Endothelial cell (in vitro differentiated cells): ENCODE measurements at regions not wholly inside any gene's neighbourhood (a gene's known extent, or its start where the extent isn't known, plus 50 kb on each side); places are given as distances from the start of the nearest gene placed in this dataset.

ENCODE experiments used
- DNase-seq: peaks from one replicate; pipeline ENCODE4 v3.0.0; 2021; ENCODE audit warnings: low spot score
- H3K27ac Mint-ChIP-seq: one replicate; pipeline ENCODE4 v1.8.0; 2021; ENCODE audit warnings: mixed read lengths, inconsistent platforms; ENCODE audit not compliant: unreplicated experiment
- H3K27me3 Mint-ChIP-seq: one replicate; pipeline ENCODE4 v1.8.0; 2021; ENCODE audit warnings: mild to moderate bottlenecking, moderate library complexity, mixed read lengths, inconsistent platforms; ENCODE audit not compliant: unreplicated experiment
- H3K36me3 Mint-ChIP-seq: one replicate; pipeline ENCODE4 v1.8.0; 2021; ENCODE audit warnings: mild to moderate bottlenecking, low read depth, mixed read lengths, inconsistent platforms; ENCODE audit not compliant: unreplicated experiment
- H3K4me1 Mint-ChIP-seq: one replicate; pipeline ENCODE4 v1.8.0; 2021; ENCODE audit warnings: mild to moderate bottlenecking, mixed read lengths, inconsistent platforms; ENCODE audit not compliant: unreplicated experiment
- H3K4me3 Mint-ChIP-seq: one replicate; pipeline ENCODE4 v1.8.0; 2021; ENCODE audit warnings: mild to moderate bottlenecking, mixed read lengths, inconsistent platforms; ENCODE audit not compliant: unreplicated experiment
- H3K9me3 Mint-ChIP-seq: one replicate; pipeline ENCODE4 v1.8.0; 2021; ENCODE audit warnings: mixed read lengths, inconsistent platforms; ENCODE audit not compliant: unreplicated experiment
- TF ChIP-seq, protein P1 (sequence below): fragments of 200-600 bp; sonication (generic); IDR thresholded peaks from one replicate; pipeline ENCODE4 v1.5.0; 2021; ENCODE audit warnings: antibody characterized with exemption; ENCODE audit not compliant: unreplicated experiment

DNA sequence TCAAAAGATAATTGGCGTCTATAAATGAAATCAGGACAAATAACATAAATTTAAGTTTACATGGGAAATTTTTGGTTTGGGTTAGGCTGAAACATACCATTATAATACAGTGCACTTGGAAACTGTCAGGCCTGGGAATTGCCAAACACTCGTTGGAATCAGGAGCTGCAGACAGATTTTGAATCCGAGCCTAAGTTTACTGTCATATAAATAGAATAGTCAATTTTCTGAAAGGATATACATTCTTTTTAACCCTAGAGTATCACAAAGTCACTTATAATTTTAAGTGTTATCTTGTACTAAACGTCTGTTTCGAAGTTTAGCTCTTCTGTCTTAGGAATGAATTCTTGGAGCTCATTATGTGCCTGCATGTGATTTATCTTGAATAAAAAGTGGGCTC is 234.1 kb downstream of the VEGFC start:
- TF ChIP-seq, protein P1, sequence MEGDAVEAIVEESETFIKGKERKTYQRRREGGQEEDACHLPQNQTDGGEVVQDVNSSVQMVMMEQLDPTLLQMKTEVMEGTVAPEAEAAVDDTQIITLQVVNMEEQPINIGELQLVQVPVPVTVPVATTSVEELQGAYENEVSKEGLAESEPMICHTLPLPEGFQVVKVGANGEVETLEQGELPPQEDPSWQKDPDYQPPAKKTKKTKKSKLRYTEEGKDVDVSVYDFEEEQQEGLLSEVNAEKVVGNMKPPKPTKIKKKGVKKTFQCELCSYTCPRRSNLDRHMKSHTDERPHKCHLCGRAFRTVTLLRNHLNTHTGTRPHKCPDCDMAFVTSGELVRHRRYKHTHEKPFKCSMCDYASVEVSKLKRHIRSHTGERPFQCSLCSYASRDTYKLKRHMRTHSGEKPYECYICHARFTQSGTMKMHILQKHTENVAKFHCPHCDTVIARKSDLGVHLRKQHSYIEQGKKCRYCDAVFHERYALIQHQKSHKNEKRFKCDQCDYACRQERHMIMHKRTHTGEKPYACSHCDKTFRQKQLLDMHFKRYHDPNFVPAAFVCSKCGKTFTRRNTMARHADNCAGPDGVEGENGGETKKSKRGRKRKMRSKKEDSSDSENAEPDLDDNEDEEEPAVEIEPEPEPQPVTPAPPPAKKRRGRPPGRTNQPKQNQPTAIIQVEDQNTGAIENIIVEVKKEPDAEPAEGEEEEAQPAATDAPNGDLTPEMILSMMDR: no peak
- no peak for DNase-seq
- H3K4me3 Mint-ChIP-seq: no peak overlapping the region
- no peaks in the 10 kb centered on the region for H3K4me1 Mint-ChIP-seq
- H3K27me3 Mint-ChIP-seq: no peaks in the 10 kb centered on the region
- no peak overlapping the region for H3K27ac Mint-ChIP-seq
- no peaks in the 10 kb centered on the region for H3K9me3 Mint-ChIP-seq
- no peaks in the 10 kb centered on the region for H3K36me3 Mint-ChIP-seq

DNA sequence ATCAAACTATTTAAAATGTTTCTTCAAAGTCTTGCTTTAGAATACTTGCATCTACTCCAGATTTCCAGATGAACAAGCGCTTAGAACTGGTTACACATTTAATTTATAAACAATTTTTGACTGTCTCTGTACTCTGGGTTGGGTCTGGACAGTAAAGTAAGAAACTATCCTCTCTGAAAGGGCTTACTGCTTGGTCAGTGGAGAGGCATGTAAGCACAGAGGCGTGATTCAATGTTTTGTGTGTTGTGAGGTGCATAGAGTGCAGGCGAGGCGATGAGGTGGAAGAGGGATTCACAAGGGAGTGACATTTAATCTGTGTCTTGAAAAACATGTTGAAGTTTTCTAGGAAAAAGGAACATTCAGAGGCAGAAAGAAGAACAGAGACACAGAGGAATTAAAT is 231.4 kb downstream of the VEGFC start:
- Mint-ChIP-seq H3K4me3 (no peak overlapping the region), H3K36me3 (no peaks in the 10 kb centered on the region), H3K9me3 (no peaks in the 10 kb centered on the region), H3K27me3 (no peaks in the 10 kb centered on the region), H3K4me1 (no peaks in the 10 kb centered on the region), H3K27ac (no peak overlapping the region)
- TF ChIP-seq, protein P1: no peak
- no peak for DNase-seq

DNA sequence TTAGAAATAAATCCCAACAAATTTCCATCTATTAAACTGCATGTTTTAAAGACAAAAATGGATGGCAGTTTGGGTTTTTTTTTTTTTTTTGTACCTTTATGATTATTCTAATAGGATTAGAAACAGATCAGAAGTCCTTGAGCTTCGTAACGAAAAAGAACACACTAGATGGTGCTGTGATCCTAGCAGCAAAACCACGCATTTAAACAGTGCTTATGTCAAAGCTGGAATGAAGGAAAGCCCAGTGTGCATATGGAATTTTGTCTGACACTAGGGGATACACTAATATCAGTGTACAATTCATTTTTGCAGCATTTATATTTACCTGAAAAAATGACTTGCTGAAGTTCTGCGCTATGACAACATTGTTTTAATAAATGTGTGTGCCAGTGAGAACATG is 229.1 kb downstream of the VEGFC start:
- DNase-seq: no peak
- TF ChIP-seq, protein P1: no peak
- H3K9me3 Mint-ChIP-seq: no peaks in the 10 kb centered on the region
- H3K4me3 Mint-ChIP-seq: no peak overlapping the region
- H3K36me3 Mint-ChIP-seq: no peaks in the 10 kb centered on the region
- H3K27ac Mint-ChIP-seq: no peak overlapping the region
- no peaks in the 10 kb centered on the region for H3K27me3 Mint-ChIP-seq
- H3K4me1 Mint-ChIP-seq: no peaks in the 10 kb centered on the region

DNA sequence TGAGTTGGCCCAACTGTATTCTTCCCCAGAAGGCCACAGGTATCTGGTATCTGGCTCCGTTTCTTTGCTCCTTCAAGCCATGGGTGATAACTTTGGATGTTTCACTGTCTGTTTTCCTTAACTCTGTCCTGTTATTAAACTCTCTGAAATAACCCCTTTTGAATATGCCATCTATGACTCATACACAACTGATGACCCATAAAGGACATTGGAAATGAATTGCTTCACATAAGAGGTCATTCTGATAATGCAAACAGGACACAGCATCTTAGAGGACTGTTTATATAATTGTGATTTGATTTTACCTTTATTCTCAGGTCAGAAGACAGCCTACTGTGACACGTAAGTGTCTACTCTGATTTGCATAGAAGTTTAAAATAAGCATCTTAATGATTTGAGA is 227.7 kb downstream of the VEGFC start:
- TF ChIP-seq, protein P1: no peak
- Mint-ChIP-seq H3K27me3 (no peaks in the 10 kb centered on the region), H3K4me1 (no peaks in the 10 kb centered on the region), H3K36me3 (no peaks in the 10 kb centered on the region), H3K27ac (no peak overlapping the region), H3K9me3 (no peaks in the 10 kb centered on the region), H3K4me3 (no peak overlapping the region)
- no peak for DNase-seq

DNA sequence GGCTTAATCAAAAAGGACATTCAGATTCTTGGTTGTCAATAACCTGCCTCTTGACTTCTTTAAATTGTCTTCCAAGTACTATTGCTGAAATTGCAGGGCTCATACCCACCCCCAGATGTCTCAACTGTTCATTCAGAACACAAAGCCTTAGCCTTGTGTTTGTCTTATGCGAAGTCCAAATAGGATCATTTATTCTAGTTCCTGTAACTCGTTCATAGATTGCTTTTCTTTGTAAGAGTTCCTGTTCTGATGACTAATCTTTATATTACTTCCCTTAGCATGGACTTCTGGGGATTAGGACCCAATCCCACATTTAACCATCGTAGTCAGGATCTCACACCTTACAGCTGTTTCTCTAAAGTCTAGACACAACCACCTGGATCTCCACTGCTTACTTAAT is 226.0 kb downstream of the VEGFC start:
- Mint-ChIP-seq H3K27me3 (no peaks in the 10 kb centered on the region), H3K4me1 (no peaks in the 10 kb centered on the region), H3K9me3 (no peaks in the 10 kb centered on the region), H3K27ac (no peak overlapping the region), H3K4me3 (no peak overlapping the region), H3K36me3 (no peaks in the 10 kb centered on the region)
- TF ChIP-seq, protein P1: no peak
- DNase-seq: no peak
